DND-41 (cell line): ENCODE measurements at regions not wholly inside any gene's neighbourhood (a gene's known extent, or its start where the extent isn't known, plus 50 kb on each side); places are given as distances from the start of the nearest gene placed in this dataset.

ENCODE experiments used
- CTCF ChIP-seq: IDR thresholded peaks from 2 replicates; pipeline ENCODE4 v1.5.1; 2012; ENCODE audit warnings: borderline replicate concordance, low read length, moderate library complexity, mild to moderate bottlenecking; ENCODE audit not compliant: poor library complexity, severe bottlenecking; ENCODE audit errors: extremely low read depth
- EZH2 ChIP-seq: IDR thresholded peaks from 3 replicates; pipeline ENCODE4 v1.6.1; 2012; ENCODE audit warnings: borderline replicate concordance, low read depth, mild to moderate bottlenecking, moderate library complexity, low read length, inconsistent platforms; ENCODE audit not compliant: severe bottlenecking

- TF ChIP-seq CTCF (no peak), EZH2 (no peak)
Observed at GRCh38 chr10:28201410-28202400, 101.2 kb downstream of the MPP7 start.
